Panc1 (cell line): ENCODE measurements at regions not wholly inside any gene's neighbourhood (a gene's known extent, or its start where the extent isn't known, plus 50 kb on each side); places are given as distances from the start of the nearest gene placed in this dataset.

Experiments
- CTCF ChIP-seq: fragments of 450-650 bp; IDR thresholded peaks from 2 replicates; pipeline ENCODE4 v1.5.1; 2017; ENCODE audit warnings: mild to moderate bottlenecking
- POLR2AphosphoS5 ChIP-seq: IDR thresholded peaks from 2 replicates; pipeline ENCODE4 v1.6.1; 2012; ENCODE audit warnings: mild to moderate bottlenecking, low read depth, low read length, moderate library complexity
- SIN3A ChIP-seq: IDR thresholded peaks from 2 replicates; pipeline ENCODE4 v1.6.1; 2012; ENCODE audit warnings: low read depth, mild to moderate bottlenecking, low read length, moderate library complexity, borderline replicate concordance; ENCODE audit not compliant: insufficient read depth
- TCF7L2 ChIP-seq: IDR thresholded peaks from 2 replicates; pipeline ENCODE4 v1.6.1; 2011; ENCODE audit warnings: mild to moderate bottlenecking, low read depth, low read length, inconsistent platforms
- TF ChIP-seq, protein P1 (sequence below), 2 experiments: IDR thresholded peaks; 2 replicates each; pipeline ENCODE4 v1.6.1; 2011 to 2012; ENCODE audit warnings: low read depth in 2 of 2, control low read depth in 1 of 2, low read length in 1 of 2, mild to moderate bottlenecking in 1 of 2, moderate library complexity in 1 of 2; ENCODE audit not compliant: insufficient read depth in 1 of 2

DNA sequence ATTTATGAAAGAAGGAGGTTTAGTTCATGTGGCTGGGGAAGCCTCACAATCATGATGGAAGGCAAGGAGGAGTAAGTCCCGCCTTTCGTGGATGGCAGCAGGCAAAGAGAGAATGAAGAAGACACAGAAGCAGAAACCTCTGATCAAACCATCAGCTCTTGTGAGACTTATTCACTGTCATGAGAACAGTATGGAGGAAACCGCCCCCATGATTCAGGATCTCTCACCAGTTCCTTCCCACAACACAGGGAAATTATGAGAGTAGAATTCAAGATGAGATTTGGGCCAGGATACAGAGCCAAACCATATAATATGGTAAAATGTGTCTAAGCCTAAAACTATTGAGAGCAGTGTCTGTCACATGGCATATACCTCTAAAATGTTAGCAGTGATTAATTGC lies 503.8 kb upstream of the CCDC179 start:
- TF ChIP-seq CTCF (no peak), POLR2AphosphoS5 (no peak), TCF7L2 (no peak), SIN3A (no peak)
- TF ChIP-seq, protein P1, sequence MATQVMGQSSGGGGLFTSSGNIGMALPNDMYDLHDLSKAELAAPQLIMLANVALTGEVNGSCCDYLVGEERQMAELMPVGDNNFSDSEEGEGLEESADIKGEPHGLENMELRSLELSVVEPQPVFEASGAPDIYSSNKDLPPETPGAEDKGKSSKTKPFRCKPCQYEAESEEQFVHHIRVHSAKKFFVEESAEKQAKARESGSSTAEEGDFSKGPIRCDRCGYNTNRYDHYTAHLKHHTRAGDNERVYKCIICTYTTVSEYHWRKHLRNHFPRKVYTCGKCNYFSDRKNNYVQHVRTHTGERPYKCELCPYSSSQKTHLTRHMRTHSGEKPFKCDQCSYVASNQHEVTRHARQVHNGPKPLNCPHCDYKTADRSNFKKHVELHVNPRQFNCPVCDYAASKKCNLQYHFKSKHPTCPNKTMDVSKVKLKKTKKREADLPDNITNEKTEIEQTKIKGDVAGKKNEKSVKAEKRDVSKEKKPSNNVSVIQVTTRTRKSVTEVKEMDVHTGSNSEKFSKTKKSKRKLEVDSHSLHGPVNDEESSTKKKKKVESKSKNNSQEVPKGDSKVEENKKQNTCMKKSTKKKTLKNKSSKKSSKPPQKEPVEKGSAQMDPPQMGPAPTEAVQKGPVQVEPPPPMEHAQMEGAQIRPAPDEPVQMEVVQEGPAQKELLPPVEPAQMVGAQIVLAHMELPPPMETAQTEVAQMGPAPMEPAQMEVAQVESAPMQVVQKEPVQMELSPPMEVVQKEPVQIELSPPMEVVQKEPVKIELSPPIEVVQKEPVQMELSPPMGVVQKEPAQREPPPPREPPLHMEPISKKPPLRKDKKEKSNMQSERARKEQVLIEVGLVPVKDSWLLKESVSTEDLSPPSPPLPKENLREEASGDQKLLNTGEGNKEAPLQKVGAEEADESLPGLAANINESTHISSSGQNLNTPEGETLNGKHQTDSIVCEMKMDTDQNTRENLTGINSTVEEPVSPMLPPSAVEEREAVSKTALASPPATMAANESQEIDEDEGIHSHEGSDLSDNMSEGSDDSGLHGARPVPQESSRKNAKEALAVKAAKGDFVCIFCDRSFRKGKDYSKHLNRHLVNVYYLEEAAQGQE (IDR thresholded peaks at IDR 0.05; ENCODE audit: insufficient read depth in 1 of 2, low read depth in 2 of 2, low read length in 1 of 2), result no peak
